SK-N-SH (cell line): ENCODE measurements at regions not wholly inside any gene's neighbourhood (a gene's known extent, or its start where the extent isn't known, plus 50 kb on each side); places are given as distances from the start of the nearest gene placed in this dataset.

Experiments used
- CTCF ChIA-PET: fragments of 300-600, 350-600 bp; formaldehyde crosslinking; extraction: SDS; loops from one replicate; lab custom pipeline; 2021; lab: Yijun Ruan, JAX
- POLR2A ChIA-PET: fragments of 350-600 bp; sonication (Branson Sonifier 250); formaldehyde crosslinking; extraction: SDS; loops from one replicate; lab custom pipeline; 2020; ENCODE audit warnings: antibody characterized with exemption, inconsistent platforms; lab: Yijun Ruan, JAX
- DNase-seq: peaks from one replicate; pipeline ENCODE4 v3.0.0; 2012
- H2AFZ ChIP-seq: fragments of 200-600 bp; sonication (generic); 2 replicates; pipeline ENCODE4 v1.8.1; 2016; ENCODE audit warnings: antibody characterized with exemption, mild to moderate bottlenecking, low read depth
- H3F3A ChIP-seq: fragments of 200-600 bp; sonication (generic); replicated peaks from 2 replicates; pipeline ENCODE3; 2016; ENCODE audit warnings: antibody characterized with exemption, mild to moderate bottlenecking; ENCODE audit not compliant: insufficient read depth
- H3K27ac ChIP-seq, 2 experiments: fragments of 200-500 bp in 1 of 2; fragments of 200-600 bp in 1 of 2; sonication (Bioruptor generic) in 1 of 2; sonication (generic), shearing (Covaris generic) in 1 of 2; 2 replicates each; pipeline versions ENCODE4 v1.5.1 to v1.6.1; 2014 to 2016; ENCODE audit warnings: low read depth in 2 of 2, inconsistent platforms in 1 of 2, low read length in 1 of 2, mild to moderate bottlenecking in 1 of 2, mixed read lengths in 1 of 2
- H3K27me3 ChIP-seq: fragments of 200-600 bp; sonication (generic), shearing (Covaris generic); 2 replicates; pipeline ENCODE4 v1.6.1; 2016; ENCODE audit warnings: mixed run types; ENCODE audit not compliant: insufficient read depth
- H3K36me3 ChIP-seq, 2 experiments: fragments of 200-500 bp in 1 of 2; fragments of 200-600 bp in 1 of 2; sonication (Bioruptor generic) in 1 of 2; sonication (generic) in 1 of 2; replicated peaks in 1 of 2; 2 replicates each; pipeline versions ENCODE3 to v1.5.1; 2014 to 2016; ENCODE audit warnings: low read length in 1 of 2, mild to moderate bottlenecking in 1 of 2; ENCODE audit not compliant: insufficient read depth in 2 of 2, control insufficient read depth in 1 of 2
- H3K4me1 ChIP-seq, 2 experiments: fragments of 200-500 bp in 1 of 2; fragments of 200-600 bp in 1 of 2; sonication (Bioruptor generic) in 1 of 2; sonication (generic), shearing (Covaris generic) in 1 of 2; 2 replicates each; pipeline versions ENCODE4 v1.5.1 to v1.6.1; 2014 to 2016; ENCODE audit warnings: low read depth in 1 of 2, low read length in 1 of 2, mixed run types in 1 of 2; ENCODE audit not compliant: insufficient read depth in 2 of 2, control insufficient read depth in 1 of 2
- H3K4me2 ChIP-seq: fragments of 200-600 bp; sonication (generic), shearing (Covaris generic); 2 replicates; pipeline ENCODE4 v1.6.1; 2017; ENCODE audit warnings: mixed run types
- H3K4me3 ChIP-seq, 2 experiments: fragments of 200-500 bp in 1 of 2; fragments of 200-600 bp in 1 of 2; sonication (Bioruptor generic) in 1 of 2; sonication (generic), shearing (Covaris generic) in 1 of 2; 2 replicates each; pipeline versions ENCODE4 v1.5.1 to v1.8.1; 2014 to 2016; ENCODE audit warnings: low read depth in 2 of 2, inconsistent platforms in 1 of 2, low read length in 1 of 2, mild to moderate bottlenecking in 1 of 2, mixed read lengths in 1 of 2, moderate library complexity in 1 of 2
- H3K79me2 ChIP-seq: fragments of 200-600 bp; sonication (generic); 2 replicates; pipeline ENCODE4 v1.8.1; 2017; ENCODE audit warnings: mild to moderate bottlenecking; ENCODE audit not compliant: insufficient read depth
- H3K9ac ChIP-seq: fragments of 200-600 bp; sonication (generic); 2 replicates; pipeline ENCODE4 v1.6.1; 2017; ENCODE audit warnings: mixed run types
- H3K9me2 ChIP-seq: fragments of 200-600 bp; sonication (generic); 2 replicates; pipeline ENCODE4 v1.6.1; 2017; ENCODE audit warnings: mixed run types
- H3K9me3 ChIP-seq: fragments of 200-600 bp; sonication (generic); 2 replicates; pipeline ENCODE4 v1.6.1; 2017; ENCODE audit warnings: mixed run types, mild to moderate bottlenecking, moderate library complexity
- H4K20me1 ChIP-seq: fragments of 200-600 bp; sonication (generic); 2 replicates; pipeline ENCODE4 v1.6.1; 2017; ENCODE audit warnings: mild to moderate bottlenecking, mixed run types; ENCODE audit not compliant: insufficient read depth
- CHD2 ChIP-seq: fragments of 150-350 bp; IDR thresholded peaks from 2 replicates; pipeline ENCODE4 v1.6.1; 2018; ENCODE audit warnings: low read length; ENCODE audit not compliant: partially characterized antibody
- CTCF ChIP-seq: fragments of 200-600 bp; sonication (generic); IDR thresholded peaks from 2 replicates; pipeline ENCODE4 v1.6.1; 2017; ENCODE audit warnings: antibody characterized with exemption, mild to moderate bottlenecking, moderate library complexity
- EZH2phosphoT487 ChIP-seq: fragments of 200-600 bp; sonication (generic); IDR thresholded peaks from 2 replicates; pipeline ENCODE4 v1.6.1; 2017; ENCODE audit warnings: low read depth, mixed run types, mild to moderate bottlenecking, antibody characterized with exemption, moderate library complexity, borderline replicate concordance
- FOSL2 ChIP-seq: IDR thresholded peaks from 2 replicates; pipeline ENCODE4 v1.4.0; 2012; ENCODE audit warnings: low read depth, mild to moderate bottlenecking, moderate library complexity, borderline replicate concordance
- GABPA ChIP-seq: IDR thresholded peaks from 2 replicates; pipeline ENCODE4 v1.4.0; 2012; ENCODE audit warnings: low read depth, mild to moderate bottlenecking
- MAX ChIP-seq: IDR thresholded peaks from 2 replicates; pipeline ENCODE4 v1.4.0; 2012; ENCODE audit warnings: low read depth
- MEF2A ChIP-seq: IDR thresholded peaks from 2 replicates; pipeline ENCODE4 v1.4.0; 2012; ENCODE audit warnings: low read depth, borderline replicate concordance
- MXI1 ChIP-seq: IDR thresholded peaks from 2 replicates; pipeline ENCODE4 v1.6.1; 2012; ENCODE audit warnings: mild to moderate bottlenecking, low read depth, low read length, improper control_type of control experiment
- PBX3 ChIP-seq: IDR thresholded peaks from 2 replicates; pipeline ENCODE4; 2012
- POLR2AphosphoS5 ChIP-seq: IDR thresholded peaks from 2 replicates; pipeline ENCODE4 v1.6.1; 2012; ENCODE audit warnings: low read depth, low read length
- RCOR1 ChIP-seq: fragments of 150-350 bp; IDR thresholded peaks from 2 replicates; pipeline ENCODE4 v1.6.1; 2017; ENCODE audit warnings: antibody characterized with exemption, low read length
- RXRA ChIP-seq: IDR thresholded peaks from 2 replicates; pipeline ENCODE4 v1.4.0; 2012; ENCODE audit warnings: low read depth, mild to moderate bottlenecking, borderline replicate concordance
- TAF1 ChIP-seq: IDR thresholded peaks from 2 replicates; pipeline ENCODE4 v1.6.1; 2012; ENCODE audit warnings: low read depth, mild to moderate bottlenecking, low read length, moderate library complexity, borderline replicate concordance
- TCF12 ChIP-seq: IDR thresholded peaks from 2 replicates; pipeline ENCODE4 v1.4.0; 2012
- TEAD4 ChIP-seq: IDR thresholded peaks from 2 replicates; pipeline ENCODE4 v1.4.0; 2012; ENCODE audit warnings: mild to moderate bottlenecking, borderline replicate concordance; ENCODE audit not compliant: insufficient read depth
- USF1 ChIP-seq: IDR thresholded peaks from 2 replicates; pipeline ENCODE4 v1.4.0; 2012; ENCODE audit warnings: low read depth, borderline replicate concordance
- YY1 ChIP-seq: IDR thresholded peaks from 2 replicates; pipeline ENCODE4 v1.4.0; 2012; ENCODE audit warnings: low read depth, mild to moderate bottlenecking
- ZBTB33 ChIP-seq: IDR thresholded peaks from 2 replicates; pipeline ENCODE4 v1.4.0; 2012; ENCODE audit warnings: low read depth, borderline replicate concordance
- WGBS: methylation state at CpG from one replicate; pipeline ENCODE4 v1.1.6; 2017; ENCODE audit warnings: low lambda C conversion rate; 5-methylcytosine and 5-hydroxymethylcytosine counted together

- Histone ChIP-seq H3K4me3 (no peak overlapping the region), H2AFZ (no peak overlapping the region), H4K20me1 (no peaks in the 10 kb centered on the region), H3K4me2 (no peak overlapping the region), H3K27me3 (no peaks in the 10 kb centered on the region), H3K27ac (no peak overlapping the region), H3K9me3 (no peaks in the 10 kb centered on the region), H3K9me2 (no peaks in the 10 kb centered on the region), H3F3A (no peaks in the 10 kb centered on the region), H3K79me2 (no peaks in the 10 kb centered on the region), H3K4me1 (no peaks in the 10 kb centered on the region), H3K36me3 (no peaks in the 10 kb centered on the region), H3K9ac (no peak overlapping the region)
- ChIA-PET CTCF (no interaction called here), POLR2A (no interaction called here)
- 16% methylated on average over 2 of the region's 2 CpGs for WGBS
- DNase-seq: no peak
- TF ChIP-seq USF1: no peak
- no peak for TF ChIP-seq RXRA
Measured at GRCh38 chr11:41984023-41984422, 524.6 kb upstream of the LRRC4C start.

- H3K4me1 ChIP-seq: no peaks in the 10 kb centered on the region
- H2AFZ ChIP-seq: no peak overlapping the region
- H3K4me3 ChIP-seq: no peak overlapping the region
- 63% methylated on average over 6 of the region's 6 CpGs for WGBS
- H3K9me3 ChIP-seq: no peaks in the 10 kb centered on the region
- no peak overlapping the region for H3K4me2 ChIP-seq
- no peaks in the 10 kb centered on the region for H4K20me1 ChIP-seq
- CTCF ChIA-PET: no interaction called here
- H3K27me3 ChIP-seq: no peaks in the 10 kb centered on the region
- no peaks in the 10 kb centered on the region for H3K36me3 ChIP-seq
- H3K27ac ChIP-seq: no peak overlapping the region
- POLR2A ChIA-PET: no interaction called here
- DNase-seq: no peak
- H3K9me2 ChIP-seq: 0 out of 2 replicates have a peak, but pooled peaks cover 4% of the 10 kb centered on the region
- H3K9ac ChIP-seq: no peak overlapping the region
- TF ChIP-seq MEF2A (no peak), YY1 (no peak), TEAD4 (no peak), CHD2 (no peak), RXRA (no peak), MAX (no peak), TAF1 (no peak), POLR2AphosphoS5 (no peak), RCOR1 (no peak), FOSL2 (no peak), CTCF (no peak), MXI1 (no peak), GABPA (no peak), ZBTB33 (no peak), PBX3 (no peak), TCF12 (no peak), EZH2phosphoT487 (no peak)
- H3F3A ChIP-seq: no peaks in the 10 kb centered on the region
- no peaks in the 10 kb centered on the region for H3K79me2 ChIP-seq
Measured at GRCh38 chr11:41985799-41986198, 526.3 kb upstream of the LRRC4C start.
